SK-N-SH (cell line): ENCODE measurements at regions not wholly inside any gene's neighbourhood (a gene's known extent, or its start where the extent isn't known, plus 50 kb on each side); places are given as distances from the start of the nearest gene placed in this dataset.

Experiments
- CTCF ChIA-PET: fragments of 300-600, 350-600 bp; formaldehyde crosslinking; extraction: SDS; loops from one replicate; lab custom pipeline; 2021; lab: Yijun Ruan, JAX
- POLR2A ChIA-PET: fragments of 350-600 bp; sonication (Branson Sonifier 250); formaldehyde crosslinking; extraction: SDS; loops from one replicate; lab custom pipeline; 2020; ENCODE audit warnings: antibody characterized with exemption, inconsistent platforms; lab: Yijun Ruan, JAX
- DNase-seq: peaks from one replicate; pipeline ENCODE4 v3.0.0; 2012
- H2AFZ ChIP-seq: fragments of 200-600 bp; sonication (generic); 2 replicates; pipeline ENCODE4 v1.8.1; 2016; ENCODE audit warnings: antibody characterized with exemption, mild to moderate bottlenecking, low read depth
- H3F3A ChIP-seq: fragments of 200-600 bp; sonication (generic); replicated peaks from 2 replicates; pipeline ENCODE3; 2016; ENCODE audit warnings: antibody characterized with exemption, mild to moderate bottlenecking; ENCODE audit not compliant: insufficient read depth
- H3K27ac ChIP-seq, 2 experiments: fragments of 200-500 bp in 1 of 2; fragments of 200-600 bp in 1 of 2; sonication (Bioruptor generic) in 1 of 2; sonication (generic), shearing (Covaris generic) in 1 of 2; 2 replicates each; pipeline versions ENCODE4 v1.5.1 to v1.6.1; 2014 to 2016; ENCODE audit warnings: low read depth in 2 of 2, inconsistent platforms in 1 of 2, low read length in 1 of 2, mild to moderate bottlenecking in 1 of 2, mixed read lengths in 1 of 2
- H3K27me3 ChIP-seq: fragments of 200-600 bp; sonication (generic), shearing (Covaris generic); 2 replicates; pipeline ENCODE4 v1.6.1; 2016; ENCODE audit warnings: mixed run types; ENCODE audit not compliant: insufficient read depth
- H3K36me3 ChIP-seq, 2 experiments: fragments of 200-500 bp in 1 of 2; fragments of 200-600 bp in 1 of 2; sonication (Bioruptor generic) in 1 of 2; sonication (generic) in 1 of 2; replicated peaks in 1 of 2; 2 replicates each; pipeline versions ENCODE3 to v1.5.1; 2014 to 2016; ENCODE audit warnings: low read length in 1 of 2, mild to moderate bottlenecking in 1 of 2; ENCODE audit not compliant: insufficient read depth in 2 of 2, control insufficient read depth in 1 of 2
- H3K4me1 ChIP-seq, 2 experiments: fragments of 200-500 bp in 1 of 2; fragments of 200-600 bp in 1 of 2; sonication (Bioruptor generic) in 1 of 2; sonication (generic), shearing (Covaris generic) in 1 of 2; 2 replicates each; pipeline versions ENCODE4 v1.5.1 to v1.6.1; 2014 to 2016; ENCODE audit warnings: low read depth in 1 of 2, low read length in 1 of 2, mixed run types in 1 of 2; ENCODE audit not compliant: insufficient read depth in 2 of 2, control insufficient read depth in 1 of 2
- H3K4me2 ChIP-seq: fragments of 200-600 bp; sonication (generic), shearing (Covaris generic); 2 replicates; pipeline ENCODE4 v1.6.1; 2017; ENCODE audit warnings: mixed run types
- H3K4me3 ChIP-seq, 2 experiments: fragments of 200-500 bp in 1 of 2; fragments of 200-600 bp in 1 of 2; sonication (Bioruptor generic) in 1 of 2; sonication (generic), shearing (Covaris generic) in 1 of 2; 2 replicates each; pipeline versions ENCODE4 v1.5.1 to v1.8.1; 2014 to 2016; ENCODE audit warnings: low read depth in 2 of 2, inconsistent platforms in 1 of 2, low read length in 1 of 2, mild to moderate bottlenecking in 1 of 2, mixed read lengths in 1 of 2, moderate library complexity in 1 of 2
- H3K79me2 ChIP-seq: fragments of 200-600 bp; sonication (generic); 2 replicates; pipeline ENCODE4 v1.8.1; 2017; ENCODE audit warnings: mild to moderate bottlenecking; ENCODE audit not compliant: insufficient read depth
- H3K9ac ChIP-seq: fragments of 200-600 bp; sonication (generic); 2 replicates; pipeline ENCODE4 v1.6.1; 2017; ENCODE audit warnings: mixed run types
- H3K9me2 ChIP-seq: fragments of 200-600 bp; sonication (generic); 2 replicates; pipeline ENCODE4 v1.6.1; 2017; ENCODE audit warnings: mixed run types
- H3K9me3 ChIP-seq: fragments of 200-600 bp; sonication (generic); 2 replicates; pipeline ENCODE4 v1.6.1; 2017; ENCODE audit warnings: mixed run types, mild to moderate bottlenecking, moderate library complexity
- H4K20me1 ChIP-seq: fragments of 200-600 bp; sonication (generic); 2 replicates; pipeline ENCODE4 v1.6.1; 2017; ENCODE audit warnings: mild to moderate bottlenecking, mixed run types; ENCODE audit not compliant: insufficient read depth
- EP300 ChIP-seq, 2 experiments: IDR thresholded peaks; 2 replicates each; pipeline versions ENCODE4 v1.4.0 to v1.6.1; 2012; ENCODE audit warnings: borderline replicate concordance in 1 of 2, low read depth in 1 of 2, low read length in 1 of 2
- GABPA ChIP-seq: IDR thresholded peaks from 2 replicates; pipeline ENCODE4 v1.4.0; 2012; ENCODE audit warnings: low read depth, mild to moderate bottlenecking
- GATA2 ChIP-seq: sonication (generic); formaldehyde crosslinking; IDR thresholded peaks from 2 replicates; pipeline ENCODE4 v1.5.0; 2020; ENCODE audit warnings: mild to moderate bottlenecking, missing genetic modification reagents
- IRF3 ChIP-seq: fragments of 150-350 bp; IDR thresholded peaks from 2 replicates; pipeline ENCODE4 v1.6.1; 2016; ENCODE audit warnings: mild to moderate bottlenecking, low read depth, low read length
- MAX ChIP-seq: IDR thresholded peaks from 2 replicates; pipeline ENCODE4 v1.4.0; 2012; ENCODE audit warnings: low read depth
- MEF2A ChIP-seq: IDR thresholded peaks from 2 replicates; pipeline ENCODE4 v1.4.0; 2012; ENCODE audit warnings: low read depth, borderline replicate concordance
- MXI1 ChIP-seq: IDR thresholded peaks from 2 replicates; pipeline ENCODE4 v1.6.1; 2012; ENCODE audit warnings: mild to moderate bottlenecking, low read depth, low read length, improper control_type of control experiment
- PBX3 ChIP-seq: IDR thresholded peaks from 2 replicates; pipeline ENCODE4; 2012
- RCOR1 ChIP-seq: fragments of 150-350 bp; IDR thresholded peaks from 2 replicates; pipeline ENCODE4 v1.6.1; 2017; ENCODE audit warnings: antibody characterized with exemption, low read length
- REST ChIP-seq: IDR thresholded peaks from 2 replicates; pipeline ENCODE4 v1.6.1; 2012; ENCODE audit warnings: mild to moderate bottlenecking, low read depth, low read length, moderate library complexity
- RXRA ChIP-seq: IDR thresholded peaks from 2 replicates; pipeline ENCODE4 v1.4.0; 2012; ENCODE audit warnings: low read depth, mild to moderate bottlenecking, borderline replicate concordance
- SMC3 ChIP-seq: IDR thresholded peaks from 2 replicates; pipeline ENCODE4 v1.6.1; 2012; ENCODE audit warnings: low read depth, low read length, improper control_type of control experiment
- TAF1 ChIP-seq: IDR thresholded peaks from 2 replicates; pipeline ENCODE4 v1.6.1; 2012; ENCODE audit warnings: low read depth, mild to moderate bottlenecking, low read length, moderate library complexity, borderline replicate concordance
- USF1 ChIP-seq: IDR thresholded peaks from 2 replicates; pipeline ENCODE4 v1.4.0; 2012; ENCODE audit warnings: low read depth, borderline replicate concordance
- USF2 ChIP-seq: fragments of 150-350 bp; IDR thresholded peaks from 2 replicates; pipeline ENCODE4 v1.6.1; 2017; ENCODE audit warnings: antibody characterized with exemption, low read length, low read depth, borderline replicate concordance
- ZBTB33 ChIP-seq: IDR thresholded peaks from 2 replicates; pipeline ENCODE4 v1.4.0; 2012; ENCODE audit warnings: low read depth, borderline replicate concordance
- WGBS: methylation state at CpG from one replicate; pipeline ENCODE4 v1.1.6; 2017; ENCODE audit warnings: low lambda C conversion rate; 5-methylcytosine and 5-hydroxymethylcytosine counted together

- no peak for DNase-seq
- Histone ChIP-seq H3K9ac (no peak overlapping the region), H3K27me3 (no peaks in the 10 kb centered on the region), H3K9me3 (no peaks in the 10 kb centered on the region), H3K4me3 (no peak overlapping the region), H3F3A (no peaks in the 10 kb centered on the region), H3K4me1 (peaks cover 0 to 2% of the 10 kb centered on the region in 2 experiments; a peak in 1 of 4 replicates), H3K27ac (no peak overlapping the region), H3K36me3 (no peaks in the 10 kb centered on the region)
- ChIA-PET CTCF (interaction anchor here (1.5 kb wide), 1 partner anchor 27 kb away, joined by 3 read pairs; no protein-coding TSS in a partner anchor), POLR2A (no interaction called here)
- TF ChIP-seq GATA2 (CRISPR knock-in tag): no peak
- TF ChIP-seq USF2: no peak
- TF ChIP-seq SMC3: no peak
- TF ChIP-seq MXI1: no peak
- no peak for TF ChIP-seq EP300 (IDR thresholded peaks at IDR 0.05; ENCODE audit: borderline replicate concordance in 1 of 2, low read depth in 1 of 2, low read length in 1 of 2)
- no peak for TF ChIP-seq MAX
- TF ChIP-seq PBX3: no peak
- TF ChIP-seq RXRA: no peak
- no peak for TF ChIP-seq MEF2A
- TF ChIP-seq USF1: no peak
- TF ChIP-seq, all 33 proteins: peak for 0
- Histone ChIP-seq H3K4me2 (no peak overlapping the region), H3K79me2 (no peaks in the 10 kb centered on the region), H3K9me2 (no peaks in the 10 kb centered on the region), H4K20me1 (no peaks in the 10 kb centered on the region), H2AFZ (no peak overlapping the region)
Measured at GRCh38 chr20:54708229-54708628, 232.8 kb downstream of the DOK5 start.

- POLR2A ChIA-PET: no interaction called here
- no peak overlapping the region for H2AFZ ChIP-seq
- H3K4me3 ChIP-seq: no peak overlapping the region
- WGBS: 3% methylated on average over 1 of the region's 1 CpG
- no peak overlapping the region for H3K4me2 ChIP-seq
- H3K9ac ChIP-seq: no peak overlapping the region
- CTCF ChIA-PET: interaction anchor here (1.5 kb wide), 1 partner anchor 27 kb away, joined by 3 read pairs; no protein-coding TSS in a partner anchor
- no peaks in the 10 kb centered on the region for H3K36me3 ChIP-seq
- no peaks in the 10 kb centered on the region for H3K9me3 ChIP-seq
- no peak overlapping the region for H3K27ac ChIP-seq
- H3K79me2 ChIP-seq: no peaks in the 10 kb centered on the region
- no peak for DNase-seq
- H3K9me2 ChIP-seq: no peaks in the 10 kb centered on the region
- H3K4me1 ChIP-seq: peaks cover 0 to 2% of the 10 kb centered on the region in 2 experiments; a peak in 1 of 4 replicates
- H3K27me3 ChIP-seq: no peaks in the 10 kb centered on the region
- no peaks in the 10 kb centered on the region for H3F3A ChIP-seq
- H4K20me1 ChIP-seq: no peaks in the 10 kb centered on the region
- TF ChIP-seq IRF3 (no peak), TAF1 (no peak), REST (no peak), ZBTB33 (no peak), USF1 (no peak), GABPA (no peak), RCOR1 (no peak), RXRA (no peak)
Measured at GRCh38 chr20:54707801-54708200, 232.4 kb downstream of the DOK5 start.
